Testis (tissue), 2 donors: ENCODE measurements at regions not wholly inside any gene's neighbourhood (a gene's known extent, or its start where the extent isn't known, plus 50 kb on each side); places are given as distances from the start of the nearest gene placed in this dataset.
"Not testable (repeated sequence)": the region's sequence is repeated elsewhere in the genome, so short reads cannot be mapped to it uniquely, and the experiment has no call there.

Experiments used
- CTCF ChIP-seq, 3 experiments: fragments of 450-650 bp in 2 of 3; fragments of 200-600 bp in 1 of 3; sonication (generic) in 1 of 3; IDR thresholded peaks; one replicate each; pipeline ENCODE4 v1.5.1; 2016 to 2019; ENCODE audit warnings: antibody characterized with exemption in 3 of 3, mild to moderate bottlenecking in 2 of 3, moderate library complexity in 1 of 3
- POLR2A ChIP-seq: fragments of 450-650 bp; IDR thresholded peaks from one replicate; pipeline ENCODE4 v1.6.1; 2017; ENCODE audit warnings: antibody characterized with exemption, mild to moderate bottlenecking, moderate library complexity

GRCh38 chr11:33947918-33948317 lies 56.0 kb upstream of the LMO2 start:
- not testable (repeated sequence) for TF ChIP-seq CTCF (IDR thresholded peaks at IDR 0.05); POLR2A
